HEK293 (cell line): ENCODE measurements at regions not wholly inside any gene's neighbourhood (a gene's known extent, or its start where the extent isn't known, plus 50 kb on each side); places are given as distances from the start of the nearest gene placed in this dataset.

Source experiments
- CTCF ChIA-PET: fragments of 350-600 bp; formaldehyde crosslinking; extraction: SDS; loops from one replicate; lab custom pipeline; 2021; ENCODE audit warnings: antibody characterized with exemption; lab: Yijun Ruan, JAX
- POLR2A ChIA-PET: fragments of 300-600 bp; formaldehyde crosslinking; extraction: SDS; loops from one replicate; lab custom pipeline; 2020; ENCODE audit warnings: antibody characterized with exemption, inconsistent platforms; lab: Yijun Ruan, JAX
- H3K27ac ChIP-seq: fragments of 200-500 bp; sonication (Bioruptor generic); 2 replicates; pipeline ENCODE4 v1.5.1; 2014; ENCODE audit warnings: low read depth, low read length, control low read depth, inconsistent platforms; ENCODE audit errors: extremely low read depth
- H3K36me3 ChIP-seq, 2 experiments: fragments of 200-500 bp in 1 of 2; sonication (Bioruptor generic) in 1 of 2; 1 replicate in 1 of 2; 2 replicates in 1 of 2; pipeline ENCODE4 v1.5.1; 2014 to 2017; ENCODE audit warnings: inconsistent platforms in 2 of 2, low read length in 2 of 2; ENCODE audit not compliant: control insufficient read depth in 2 of 2, insufficient read depth in 1 of 2
- H3K4me1 ChIP-seq: fragments of 200-500 bp; sonication (Bioruptor generic); 2 replicates; pipeline ENCODE4 v1.5.1; 2014; ENCODE audit warnings: mild to moderate bottlenecking, low read length, inconsistent platforms; ENCODE audit not compliant: control insufficient read depth, insufficient read depth
- H3K4me3 ChIP-seq: 2 replicates; pipeline ENCODE4 v1.5.1; 2011; ENCODE audit warnings: low read depth, mild to moderate bottlenecking, control low read depth, low read length, moderate library complexity
- H3K9me3 ChIP-seq: fragments of 200-500 bp; sonication (Bioruptor generic); 2 replicates; pipeline ENCODE4 v1.5.1; 2014; ENCODE audit warnings: low read depth, low read length, inconsistent platforms; ENCODE audit not compliant: control insufficient read depth, insufficient read depth
- PRDM10 ChIP-seq: fragments of 450-650 bp; formaldehyde crosslinking; IDR thresholded peaks from 2 replicates; pipeline ENCODE4 v1.5.1; 2016; ENCODE audit warnings: missing biosample characterization, missing genetic modification characterization
- SCRT2 ChIP-seq: fragments of 450-650 bp; formaldehyde crosslinking; IDR thresholded peaks from 2 replicates; pipeline ENCODE4 v1.5.1; 2016; ENCODE audit warnings: missing biosample characterization, missing genetic modification characterization
- YY1 ChIP-seq: fragments of 450-650 bp; formaldehyde crosslinking; IDR thresholded peaks from 2 replicates; pipeline ENCODE4 v1.5.1; 2018; ENCODE audit warnings: missing biosample characterization, missing genetic modification characterization
- ZBTB6 ChIP-seq: fragments of 450-650 bp; formaldehyde crosslinking; IDR thresholded peaks from 2 replicates; pipeline ENCODE4 v1.5.1; 2017; ENCODE audit warnings: missing biosample characterization, missing genetic modification characterization
- ZNF10 ChIP-seq: fragments of 450-650 bp; formaldehyde crosslinking; IDR thresholded peaks from 2 replicates; pipeline ENCODE4 v1.5.1; 2017; ENCODE audit warnings: missing biosample characterization, missing genetic modification characterization
- ZNF112 ChIP-seq: fragments of 450-650 bp; formaldehyde crosslinking; IDR thresholded peaks from 2 replicates; pipeline ENCODE4 v1.5.0; 2017; ENCODE audit warnings: missing biosample characterization, missing genetic modification characterization
- ZNF138 ChIP-seq: fragments of 450-650 bp; formaldehyde crosslinking; IDR thresholded peaks from 2 replicates; pipeline ENCODE4 v1.5.1; 2016; ENCODE audit warnings: missing biosample characterization, missing genetic modification characterization, borderline replicate concordance
- ZNF394 ChIP-seq: fragments of 450-650 bp; formaldehyde crosslinking; IDR thresholded peaks from 2 replicates; pipeline ENCODE4 v1.5.1; 2016; ENCODE audit warnings: missing biosample characterization, missing genetic modification characterization, mild to moderate bottlenecking, moderate library complexity, borderline replicate concordance
- ZNF433 ChIP-seq: fragments of 450-650 bp; formaldehyde crosslinking; IDR thresholded peaks from 2 replicates; pipeline ENCODE4 v1.5.1; 2016; ENCODE audit warnings: missing biosample characterization, missing genetic modification characterization, low read depth
- ZNF549 ChIP-seq: fragments of 450-650 bp; IDR thresholded peaks from 2 replicates; pipeline ENCODE4 v1.5.1; 2018; ENCODE audit warnings: missing biosample characterization, missing genetic modification characterization, mild to moderate bottlenecking, inconsistent platforms, moderate library complexity
- ZNF626 ChIP-seq: fragments of 450-650 bp; sonication (Bioruptor Pico); formaldehyde crosslinking; IDR thresholded peaks from 2 replicates; pipeline ENCODE4 v1.5.1; 2018; ENCODE audit warnings: missing biosample characterization, missing genetic modification characterization, inconsistent platforms
- ZNF670 ChIP-seq: fragments of 450-650 bp; formaldehyde crosslinking; IDR thresholded peaks from 2 replicates; pipeline ENCODE4 v1.5.1; 2016; ENCODE audit warnings: missing biosample characterization, missing genetic modification characterization, low read depth
- ZNF701 ChIP-seq: fragments of 450-650 bp; formaldehyde crosslinking; IDR thresholded peaks from 2 replicates; pipeline ENCODE4 v1.5.1; 2016; ENCODE audit warnings: missing biosample characterization, missing genetic modification characterization
- TF ChIP-seq, protein P1 (sequence below): sonication (generic); formaldehyde crosslinking; IDR thresholded peaks from 2 replicates; pipeline ENCODE4 v1.8.1; 2022; ENCODE audit warnings: mild to moderate bottlenecking, moderate library complexity, missing genetic modification reagents
- TF ChIP-seq, protein P2 (sequence below): fragments of 450-650 bp; formaldehyde crosslinking; IDR thresholded peaks from 2 replicates; pipeline ENCODE4 v1.5.0; 2017; ENCODE audit warnings: missing biosample characterization, missing genetic modification characterization, borderline replicate concordance
- TF ChIP-seq, protein P3 (sequence below): fragments of 450-650 bp; formaldehyde crosslinking; IDR thresholded peaks from 2 replicates; pipeline ENCODE4 v1.5.1; 2016; ENCODE audit warnings: missing biosample characterization, missing genetic modification characterization
- TF ChIP-seq, protein P4 (sequence below): fragments of 450-650 bp; formaldehyde crosslinking; IDR thresholded peaks from 2 replicates; pipeline ENCODE4 v1.5.1; 2016; ENCODE audit warnings: missing biosample characterization, missing genetic modification characterization
- TF ChIP-seq, protein P5 (sequence below): fragments of 450-650 bp; formaldehyde crosslinking; IDR thresholded peaks from 2 replicates; pipeline ENCODE4 v1.5.1; 2016; ENCODE audit warnings: missing biosample characterization, missing genetic modification characterization
- TF ChIP-seq, protein P6 (sequence below): fragments of 450-650 bp; formaldehyde crosslinking; IDR thresholded peaks from 2 replicates; pipeline ENCODE4 v1.5.1; 2016; ENCODE audit warnings: missing biosample characterization, missing genetic modification characterization
- TF ChIP-seq, protein P7 (sequence below): fragments of 450-650 bp; formaldehyde crosslinking; IDR thresholded peaks from 2 replicates; pipeline ENCODE4; 2016; ENCODE audit warnings: missing biosample characterization, missing genetic modification characterization

- TF ChIP-seq PRDM10 (tag by site-specific recombination) (no peak), ZNF10 (tag by site-specific recombination) (no peak), ZNF138 (tag by site-specific recombination) (no peak)
- TF ChIP-seq, protein P1, sequence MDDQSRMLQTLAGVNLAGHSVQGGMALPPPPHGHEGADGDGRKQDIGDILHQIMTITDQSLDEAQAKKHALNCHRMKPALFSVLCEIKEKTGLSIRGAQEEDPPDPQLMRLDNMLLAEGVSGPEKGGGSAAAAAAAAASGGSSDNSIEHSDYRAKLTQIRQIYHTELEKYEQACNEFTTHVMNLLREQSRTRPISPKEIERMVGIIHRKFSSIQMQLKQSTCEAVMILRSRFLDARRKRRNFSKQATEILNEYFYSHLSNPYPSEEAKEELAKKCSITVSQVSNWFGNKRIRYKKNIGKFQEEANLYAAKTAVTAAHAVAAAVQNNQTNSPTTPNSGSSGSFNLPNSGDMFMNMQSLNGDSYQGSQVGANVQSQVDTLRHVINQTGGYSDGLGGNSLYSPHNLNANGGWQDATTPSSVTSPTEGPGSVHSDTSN = no peak
- TF ChIP-seq, protein P2, sequence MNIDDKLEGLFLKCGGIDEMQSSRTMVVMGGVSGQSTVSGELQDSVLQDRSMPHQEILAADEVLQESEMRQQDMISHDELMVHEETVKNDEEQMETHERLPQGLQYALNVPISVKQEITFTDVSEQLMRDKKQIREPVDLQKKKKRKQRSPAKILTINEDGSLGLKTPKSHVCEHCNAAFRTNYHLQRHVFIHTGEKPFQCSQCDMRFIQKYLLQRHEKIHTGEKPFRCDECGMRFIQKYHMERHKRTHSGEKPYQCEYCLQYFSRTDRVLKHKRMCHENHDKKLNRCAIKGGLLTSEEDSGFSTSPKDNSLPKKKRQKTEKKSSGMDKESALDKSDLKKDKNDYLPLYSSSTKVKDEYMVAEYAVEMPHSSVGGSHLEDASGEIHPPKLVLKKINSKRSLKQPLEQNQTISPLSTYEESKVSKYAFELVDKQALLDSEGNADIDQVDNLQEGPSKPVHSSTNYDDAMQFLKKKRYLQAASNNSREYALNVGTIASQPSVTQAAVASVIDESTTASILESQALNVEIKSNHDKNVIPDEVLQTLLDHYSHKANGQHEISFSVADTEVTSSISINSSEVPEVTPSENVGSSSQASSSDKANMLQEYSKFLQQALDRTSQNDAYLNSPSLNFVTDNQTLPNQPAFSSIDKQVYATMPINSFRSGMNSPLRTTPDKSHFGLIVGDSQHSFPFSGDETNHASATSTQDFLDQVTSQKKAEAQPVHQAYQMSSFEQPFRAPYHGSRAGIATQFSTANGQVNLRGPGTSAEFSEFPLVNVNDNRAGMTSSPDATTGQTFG (tag by site-specific recombination) = no peak
Measured at GRCh38 chr14:78075555-78076277, 94.5 kb upstream of the NRXN3 start (continued).

- ChIA-PET POLR2A (no interaction called here), CTCF (no interaction called here)
- TF ChIP-seq ZNF112 (tag by site-specific recombination) (no peak), ZNF701 (no peak), SCRT2 (tag by site-specific recombination) (no peak), ZNF670 (tag by site-specific recombination) (no peak), ZBTB6 (tag by site-specific recombination) (no peak), ZNF433 (tag by site-specific recombination) (no peak), ZNF549 (tag by site-specific recombination) (no peak), ZNF626 (tag by site-specific recombination) (no peak), ZNF394 (tag by site-specific recombination) (no peak), YY1 (tag by site-specific recombination) (no peak)
- TF ChIP-seq, protein P3, sequence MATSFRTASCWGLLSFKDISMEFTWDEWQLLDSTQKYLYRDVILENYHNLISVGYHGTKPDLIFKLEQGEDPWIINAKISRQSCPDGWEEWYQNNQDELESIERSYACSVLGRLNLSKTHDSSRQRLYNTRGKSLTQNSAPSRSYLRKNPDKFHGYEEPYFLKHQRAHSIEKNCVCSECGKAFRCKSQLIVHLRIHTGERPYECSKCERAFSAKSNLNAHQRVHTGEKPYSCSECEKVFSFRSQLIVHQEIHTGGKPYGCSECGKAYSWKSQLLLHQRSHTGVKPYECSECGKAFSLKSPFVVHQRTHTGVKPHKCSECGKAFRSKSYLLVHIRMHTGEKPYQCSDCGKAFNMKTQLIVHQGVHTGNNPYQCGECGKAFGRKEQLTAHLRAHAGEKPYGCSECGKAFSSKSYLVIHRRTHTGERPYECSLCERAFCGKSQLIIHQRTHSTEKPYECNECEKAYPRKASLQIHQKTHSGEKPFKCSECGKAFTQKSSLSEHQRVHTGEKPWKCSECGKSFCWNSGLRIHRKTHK (tag by site-specific recombination) = no peak
- TF ChIP-seq, protein P4, sequence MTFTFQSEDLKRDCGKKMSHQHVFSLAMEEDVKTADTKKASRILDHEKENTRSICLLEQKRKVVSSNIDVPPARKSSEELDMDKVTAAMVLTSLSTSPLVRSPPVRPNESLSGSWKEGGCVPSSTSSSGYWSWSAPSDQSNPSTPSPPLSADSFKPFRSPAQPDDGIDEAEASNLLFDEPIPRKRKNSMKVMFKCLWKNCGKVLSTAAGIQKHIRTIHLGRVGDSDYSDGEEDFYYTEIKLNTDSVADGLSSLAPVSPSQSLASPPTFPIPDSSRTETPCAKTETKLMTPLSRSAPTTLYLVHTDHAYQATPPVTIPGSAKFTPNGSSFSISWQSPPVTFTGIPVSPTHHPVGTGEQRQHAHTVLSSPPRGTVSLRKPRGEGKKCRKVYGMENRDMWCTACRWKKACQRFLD (tag by site-specific recombination) = no peak
- TF ChIP-seq, protein P5, sequence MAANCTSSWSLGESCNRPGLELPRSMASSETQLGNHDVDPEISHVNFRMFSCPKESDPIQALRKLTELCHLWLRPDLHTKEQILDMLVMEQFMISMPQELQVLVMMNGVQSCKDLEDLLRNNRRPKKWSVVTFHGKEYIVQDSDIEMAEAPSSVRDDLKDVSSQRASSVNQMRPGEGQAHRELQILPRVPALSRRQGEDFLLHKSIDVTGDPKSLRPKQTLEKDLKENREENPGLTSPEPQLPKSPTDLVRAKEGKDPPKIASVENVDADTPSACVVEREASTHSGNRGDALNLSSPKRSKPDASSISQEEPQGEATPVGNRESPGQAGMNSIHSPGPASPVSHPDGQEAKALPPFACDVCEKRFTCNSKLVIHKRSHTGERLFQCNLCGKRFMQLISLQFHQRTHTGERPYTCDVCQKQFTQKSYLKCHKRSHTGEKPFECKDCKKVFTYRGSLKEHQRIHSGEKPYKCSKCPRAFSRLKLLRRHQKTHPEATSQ (tag by site-specific recombination) = no peak
- TF ChIP-seq, protein P6, sequence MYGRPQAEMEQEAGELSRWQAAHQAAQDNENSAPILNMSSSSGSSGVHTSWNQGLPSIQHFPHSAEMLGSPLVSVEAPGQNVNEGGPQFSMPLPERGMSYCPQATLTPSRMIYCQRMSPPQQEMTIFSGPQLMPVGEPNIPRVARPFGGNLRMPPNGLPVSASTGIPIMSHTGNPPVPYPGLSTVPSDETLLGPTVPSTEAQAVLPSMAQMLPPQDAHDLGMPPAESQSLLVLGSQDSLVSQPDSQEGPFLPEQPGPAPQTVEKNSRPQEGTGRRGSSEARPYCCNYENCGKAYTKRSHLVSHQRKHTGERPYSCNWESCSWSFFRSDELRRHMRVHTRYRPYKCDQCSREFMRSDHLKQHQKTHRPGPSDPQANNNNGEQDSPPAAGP = no peak
- TF ChIP-seq, protein P7, sequence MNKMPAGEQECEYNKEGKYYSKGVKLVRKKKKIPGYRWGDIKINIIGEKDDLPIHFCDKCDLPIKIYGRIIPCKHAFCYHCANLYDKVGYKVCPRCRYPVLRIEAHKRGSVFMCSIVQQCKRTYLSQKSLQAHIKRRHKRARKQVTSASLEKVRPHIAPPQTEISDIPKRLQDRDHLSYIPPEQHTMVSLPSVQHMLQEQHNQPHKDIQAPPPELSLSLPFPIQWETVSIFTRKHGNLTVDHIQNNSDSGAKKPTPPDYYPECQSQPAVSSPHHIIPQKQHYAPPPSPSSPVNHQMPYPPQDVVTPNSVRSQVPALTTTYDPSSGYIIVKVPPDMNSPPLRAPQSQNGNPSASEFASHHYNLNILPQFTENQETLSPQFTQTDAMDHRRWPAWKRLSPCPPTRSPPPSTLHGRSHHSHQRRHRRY (tag by site-specific recombination) = no peak
Measured at GRCh38 chr14:78081245-78081644, 88.9 kb upstream of the NRXN3 start.

More at GRCh38 chr14:78081245-78081644, 88.9 kb upstream of the NRXN3 start:
- H3K27ac ChIP-seq = no peak overlapping the region
- H3K9me3 ChIP-seq = no peaks in the 10 kb centered on the region
- H3K4me3 ChIP-seq = no peak overlapping the region
- no peaks in the 10 kb centered on the region for H3K36me3 ChIP-seq
- H3K4me1 ChIP-seq = no peaks in the 10 kb centered on the region
